ENCODE measurements at regions not wholly inside any gene's neighbourhood (a gene's known extent, or its start where the extent isn't known, plus 50 kb on each side); places are given as distances from the start of the nearest gene placed in this dataset.

DNA sequence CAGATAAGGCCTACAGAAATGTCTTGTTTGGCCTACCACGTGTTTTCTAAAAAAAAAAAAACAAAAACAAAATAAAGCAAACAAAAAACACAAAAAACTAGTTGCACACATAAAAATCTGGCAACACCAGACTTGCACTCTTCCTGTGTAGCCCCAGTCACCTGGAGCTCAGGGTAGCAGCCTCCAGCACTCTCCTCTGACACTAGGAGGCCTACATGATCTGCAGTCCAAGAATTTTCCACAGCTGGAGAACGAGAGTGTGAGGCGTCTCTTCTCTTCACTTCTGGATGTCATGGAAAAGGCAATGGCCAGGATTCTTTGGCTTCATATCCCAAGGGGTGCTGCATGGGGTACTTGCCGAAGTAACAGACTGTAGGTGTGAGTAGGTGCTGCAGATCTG lies 310.2 kb upstream of the SALL1 start:
- TF ChIP-seq, protein P1, sequence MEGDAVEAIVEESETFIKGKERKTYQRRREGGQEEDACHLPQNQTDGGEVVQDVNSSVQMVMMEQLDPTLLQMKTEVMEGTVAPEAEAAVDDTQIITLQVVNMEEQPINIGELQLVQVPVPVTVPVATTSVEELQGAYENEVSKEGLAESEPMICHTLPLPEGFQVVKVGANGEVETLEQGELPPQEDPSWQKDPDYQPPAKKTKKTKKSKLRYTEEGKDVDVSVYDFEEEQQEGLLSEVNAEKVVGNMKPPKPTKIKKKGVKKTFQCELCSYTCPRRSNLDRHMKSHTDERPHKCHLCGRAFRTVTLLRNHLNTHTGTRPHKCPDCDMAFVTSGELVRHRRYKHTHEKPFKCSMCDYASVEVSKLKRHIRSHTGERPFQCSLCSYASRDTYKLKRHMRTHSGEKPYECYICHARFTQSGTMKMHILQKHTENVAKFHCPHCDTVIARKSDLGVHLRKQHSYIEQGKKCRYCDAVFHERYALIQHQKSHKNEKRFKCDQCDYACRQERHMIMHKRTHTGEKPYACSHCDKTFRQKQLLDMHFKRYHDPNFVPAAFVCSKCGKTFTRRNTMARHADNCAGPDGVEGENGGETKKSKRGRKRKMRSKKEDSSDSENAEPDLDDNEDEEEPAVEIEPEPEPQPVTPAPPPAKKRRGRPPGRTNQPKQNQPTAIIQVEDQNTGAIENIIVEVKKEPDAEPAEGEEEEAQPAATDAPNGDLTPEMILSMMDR (IDR thresholded peaks at IDR 0.05; ENCODE audit: low read depth, low read length) = no peak
- TF ChIP-seq EZH2phosphoT487 (IDR thresholded peaks at IDR 0.05; ENCODE audit: low read depth) = no peak
